Kidney (tissue), 13 donors: ENCODE measurements at regions not wholly inside any gene's neighbourhood (a gene's known extent, or its start where the extent isn't known, plus 50 kb on each side); places are given as distances from the start of the nearest gene placed in this dataset.

Source experiments
- DNase-seq, 5 donors: peaks; one replicate each; pipeline ENCODE4 v3.0.0-alpha.2; 2013 to 2020
- FAIRE-seq: peaks from 2 replicates; lab custom pipeline; 2012; peaks lifted over from hg19 to GRCh38; lab: Jason Lieb, UNC
- H3K27ac ChIP-seq, 2 donors: one replicate each; pipeline ENCODE4 v1.7.0; 2013; ENCODE audit warnings: low read depth in 2 of 2, low read length in 2 of 2, inconsistent platforms in 1 of 2
- H3K27me3 ChIP-seq: one replicate; pipeline ENCODE4 v1.7.1; 2013; ENCODE audit warnings: low read length, inconsistent platforms; ENCODE audit not compliant: control insufficient read depth, insufficient read depth
- H3K36me3 ChIP-seq, 3 donors: one replicate each; pipeline versions ENCODE4 v1.7.0 to v1.7.1; 2013; ENCODE audit warnings: low read length in 3 of 3, control low read depth in 1 of 3, inconsistent platforms in 1 of 3; ENCODE audit not compliant: insufficient read depth in 3 of 3, control insufficient read depth in 2 of 3
- H3K4me1 ChIP-seq, 3 donors: one replicate each; pipeline versions ENCODE4 v1.7.0 to v1.7.1; 2013; ENCODE audit warnings: low read length in 3 of 3, inconsistent platforms in 1 of 3, low read depth in 1 of 3; ENCODE audit not compliant: control insufficient read depth in 2 of 3, insufficient read depth in 2 of 3
- H3K4me3 ChIP-seq, 3 donors: one replicate each; pipeline versions ENCODE4 v1.7.0 to v1.8.1; 2013; ENCODE audit warnings: low read length in 3 of 3, control low read depth in 1 of 3, inconsistent platforms in 1 of 3
- H3K9ac ChIP-seq, 3 donors: one replicate each; pipeline versions ENCODE4 v1.7.0 to v1.7.1; 2013; ENCODE audit warnings: low read length in 3 of 3, control low read depth in 1 of 3, inconsistent platforms in 1 of 3
- H3K9me3 ChIP-seq, 3 donors: one replicate each; pipeline versions ENCODE4 v1.7.0 to v1.7.1; 2013; ENCODE audit warnings: low read length in 3 of 3, control low read depth in 1 of 3, inconsistent platforms in 1 of 3; ENCODE audit not compliant: control insufficient read depth in 2 of 3, insufficient read depth in 1 of 3
- CTCF ChIP-seq: IDR thresholded peaks from 3 replicates; pipeline ENCODE4 v1.5.1; 2012; ENCODE audit warnings: mild to moderate bottlenecking, moderate library complexity, borderline replicate concordance; ENCODE audit not compliant: insufficient read depth; ENCODE audit errors: extremely low read depth
- intact Hi-C: fragments of 100-400 bp; cut with DNase I; formaldehyde crosslinking; loops from one replicate; pipeline ENCODE4 v1.11.1; 2022
- donor health status: control.
- donor health status: control.
- donor health status: control.
- donor health status: control.
- donor health status: control.
- donor health status: DM: yes; HTN: yes; CAD: no.
- donor health status: Normal renal cell carcinoma (clear cell type).

GRCh38 chr6:1176567-1176966 lies 135.3 kb upstream of the FOXQ1 start:
- DNase-seq (peak in 4 of 5 donors; percentile 60 to 90 (median 75)), FAIRE-seq (no peak)
- H3K36me3 ChIP-seq = no peaks in the 10 kb centered on the region
- intact Hi-C loops = no loop called here
- H3K9me3 ChIP-seq = no peaks in the 10 kb centered on the region
- no peaks in the 10 kb centered on the region for H3K4me1 ChIP-seq
- no peaks in the 10 kb centered on the region for H3K27me3 ChIP-seq
- no peak for TF ChIP-seq CTCF
- H3K9ac ChIP-seq = no peak overlapping the region
- no peak overlapping the region for H3K27ac ChIP-seq
- H3K4me3 ChIP-seq = no peak overlapping the region

- DNase-seq (no peak), FAIRE-seq (no peak)
- Histone ChIP-seq H3K4me1 (no peaks in the 10 kb centered on the region), H3K9ac (no peak overlapping the region), H3K36me3 (no peaks in the 10 kb centered on the region), H3K27me3 (no peaks in the 10 kb centered on the region), H3K4me3 (no peak overlapping the region), H3K9me3 (no peaks in the 10 kb centered on the region), H3K27ac (no peak overlapping the region)
- intact Hi-C loops = no loop called here
- no peak for TF ChIP-seq CTCF
These were observed 136.0 kb upstream of the FOXQ1 start for GRCh38 chr6:1175877-1176276.

GRCh38 chr6:1170794-1171193 lies 141.1 kb upstream of the FOXQ1 start:
- Histone ChIP-seq H3K4me3 (no peak overlapping the region), H3K36me3 (no peaks in the 10 kb centered on the region), H3K9me3 (no peaks in the 10 kb centered on the region), H3K4me1 (no peaks in the 10 kb centered on the region), H3K9ac (no peak overlapping the region), H3K27me3 (no peaks in the 10 kb centered on the region), H3K27ac (no peak overlapping the region)
- TF ChIP-seq CTCF = no peak
- intact Hi-C loops = no loop called here
- peak in 1 of 5 donors; percentile 40 for DNase-seq
- FAIRE-seq = no peak

- intact Hi-C loops = no loop called here
- no peaks in the 10 kb centered on the region for H3K36me3 ChIP-seq
- no peak for TF ChIP-seq CTCF
- DNase-seq (no peak), FAIRE-seq (no peak)
- no peak overlapping the region for H3K27ac ChIP-seq
- no peak overlapping the region for H3K4me3 ChIP-seq
- H3K9me3 ChIP-seq = no peaks in the 10 kb centered on the region
- no peaks in the 10 kb centered on the region for H3K4me1 ChIP-seq
- H3K9ac ChIP-seq = no peak overlapping the region
- no peaks in the 10 kb centered on the region for H3K27me3 ChIP-seq
These were observed 147.3 kb upstream of the FOXQ1 start for GRCh38 chr6:1164600-1164999.
